ENCODE measurements at regions not wholly inside any gene's neighbourhood (a gene's known extent, or its start where the extent isn't known, plus 50 kb on each side); places are given as distances from the start of the nearest gene placed in this dataset.

DNA sequence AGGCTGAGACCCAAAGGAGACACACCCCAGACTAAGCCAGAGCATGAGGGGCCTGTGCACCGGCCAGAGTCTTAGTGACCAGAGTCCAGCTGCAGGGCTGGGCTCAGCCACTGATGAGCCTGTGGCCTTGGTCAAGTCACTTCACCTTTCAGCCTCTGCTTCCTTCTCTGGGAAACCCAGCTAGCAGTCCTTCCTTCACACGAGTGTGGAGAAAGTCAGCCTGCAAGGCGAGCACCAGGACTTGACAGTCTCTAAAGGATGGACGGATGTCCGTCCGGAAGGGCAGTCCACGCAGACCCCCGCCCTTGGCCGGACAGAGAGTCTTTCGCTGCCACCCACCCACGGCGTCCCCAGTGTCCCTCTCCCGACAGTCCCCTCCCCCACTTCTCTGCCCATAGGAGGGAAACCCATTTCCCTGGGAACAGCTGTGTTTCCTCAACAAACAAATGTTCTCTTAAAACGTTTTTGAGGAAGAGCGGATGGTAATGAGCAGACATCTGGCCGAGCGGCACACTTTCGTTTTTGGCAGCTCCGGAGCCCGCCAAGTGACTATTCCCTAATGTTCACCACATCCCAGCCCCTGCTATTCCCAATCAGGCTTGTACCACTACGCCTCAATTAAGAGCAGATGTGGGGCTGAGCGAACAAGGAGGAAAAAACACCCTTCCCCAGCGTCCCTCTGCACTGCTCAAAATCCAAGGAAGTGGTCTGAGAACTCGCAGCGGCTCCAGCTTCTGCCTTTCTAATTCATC, 129.1 kb upstream of the SMAD3 start (continued):
- TF ChIP-seq NRF1 (IDR thresholded peaks at IDR 0.05; ENCODE audit: low read depth, low read length): no peak
- no peak for TF ChIP-seq NANOG (IDR thresholded peaks at IDR 0.05; ENCODE audit: insufficient read depth, low read depth, low read length, poor library complexity, severe bottlenecking)
- no peak for TF ChIP-seq SP2 (IDR thresholded peaks at IDR 0.05; ENCODE audit: low read length)
- no peak for TF ChIP-seq JUND (IDR thresholded peaks at IDR 0.05; ENCODE audit: low read length)
- TF ChIP-seq KDM4A (IDR thresholded peaks at IDR 0.05; ENCODE audit: low read depth, low read length, severe bottlenecking): no peak
